Nephron progenitor cell (in vitro differentiated cells): ENCODE measurements at regions not wholly inside any gene's neighbourhood (a gene's known extent, or its start where the extent isn't known, plus 50 kb on each side); places are given as distances from the start of the nearest gene placed in this dataset.
"Not testable (repeated sequence)": the region's sequence is repeated elsewhere in the genome, so short reads cannot be mapped to it uniquely, and the experiment has no call there.

ENCODE experiments used
- DNase-seq: peaks from one replicate; pipeline ENCODE4 v3.0.0; 2021
- H3K27ac Mint-ChIP-seq: 2 replicates; pipeline ENCODE4 v1.8.0; 2021; ENCODE audit warnings: mild to moderate bottlenecking, moderate library complexity, mixed read lengths
- H3K27me3 Mint-ChIP-seq: 2 replicates; pipeline ENCODE4 v1.8.0; 2021; ENCODE audit warnings: mild to moderate bottlenecking, low read depth, mixed read lengths; ENCODE audit not compliant: poor library complexity
- H3K36me3 Mint-ChIP-seq: 2 replicates; pipeline ENCODE4 v1.8.0; 2021; ENCODE audit warnings: low read depth, mixed read lengths
- H3K4me1 Mint-ChIP-seq: 2 replicates; pipeline ENCODE4 v1.8.0; 2021; ENCODE audit warnings: mixed read lengths
- H3K4me3 Mint-ChIP-seq: 2 replicates; pipeline ENCODE4 v1.8.0; 2021; ENCODE audit warnings: mild to moderate bottlenecking, moderate library complexity, mixed read lengths
- H3K9me3 Mint-ChIP-seq: 2 replicates; pipeline ENCODE4 v1.8.0; 2021; ENCODE audit warnings: mild to moderate bottlenecking, moderate library complexity, mixed read lengths
- CTCF ChIP-seq: fragments of 200-600 bp; sonication (generic); IDR thresholded peaks from 2 replicates; pipeline ENCODE4 v1.5.0; 2021; ENCODE audit warnings: antibody characterized with exemption

- Mint-ChIP-seq H3K4me1 (no peaks in the 10 kb centered on the region), H3K36me3 (no peaks in the 10 kb centered on the region), H3K27ac (no peak overlapping the region), H3K27me3 (peaks cover 12% of the 10 kb centered on the region), H3K9me3 (no peaks in the 10 kb centered on the region), H3K4me3 (no peak overlapping the region)
- no peak for DNase-seq
- TF ChIP-seq CTCF: no peak
These were observed 220.5 kb downstream of the TENT5A start for GRCh38 chr6:81531869-81532561.

GRCh38 chr6:81517455-81517854 lies 235.0 kb downstream of the TENT5A start:
- no peak for DNase-seq
- H3K36me3 Mint-ChIP-seq: no peaks in the 10 kb centered on the region
- no peaks in the 10 kb centered on the region for H3K4me1 Mint-ChIP-seq
- H3K27me3 Mint-ChIP-seq: no peaks in the 10 kb centered on the region
- no peak overlapping the region for H3K27ac Mint-ChIP-seq
- no peak overlapping the region for H3K4me3 Mint-ChIP-seq
- H3K9me3 Mint-ChIP-seq: no peaks in the 10 kb centered on the region
- TF ChIP-seq CTCF: no peak

- no peak for TF ChIP-seq CTCF
- no peaks in the 10 kb centered on the region for H3K4me1 Mint-ChIP-seq
- no peak overlapping the region for H3K27ac Mint-ChIP-seq
- H3K36me3 Mint-ChIP-seq: no peaks in the 10 kb centered on the region
- no peaks in the 10 kb centered on the region for H3K9me3 Mint-ChIP-seq
- H3K4me3 Mint-ChIP-seq: no peak overlapping the region
- no peaks in the 10 kb centered on the region for H3K27me3 Mint-ChIP-seq
- no peak for DNase-seq
These were observed 236.7 kb downstream of the TENT5A start for GRCh38 chr6:81515562-81516453.

- H3K36me3 Mint-ChIP-seq, H3K4me3 Mint-ChIP-seq, H3K27ac Mint-ChIP-seq, H3K27me3 Mint-ChIP-seq, H3K9me3 Mint-ChIP-seq, H3K4me1 Mint-ChIP-seq, DNase-seq: not testable (repeated sequence)
These were observed 238.3 kb downstream of the TENT5A start for GRCh38 chr6:81514195-81514594.

GRCh38 chr6:81511423-81511822 lies 241.1 kb downstream of the TENT5A start:
- no peak for DNase-seq
- Mint-ChIP-seq H3K36me3 (no peaks in the 10 kb centered on the region), H3K4me1 (no peaks in the 10 kb centered on the region), H3K9me3 (no peaks in the 10 kb centered on the region), H3K27ac (no peak overlapping the region), H3K4me3 (no peak overlapping the region), H3K27me3 (no peaks in the 10 kb centered on the region)
- TF ChIP-seq CTCF: no peak

- TF ChIP-seq CTCF: no peak
- no peak for DNase-seq
- Mint-ChIP-seq H3K9me3 (peaks cover 7% of the 10 kb centered on the region), H3K36me3 (no peaks in the 10 kb centered on the region), H3K27ac (no peak overlapping the region), H3K4me1 (no peaks in the 10 kb centered on the region), H3K4me3 (no peak overlapping the region), H3K27me3 (no peaks in the 10 kb centered on the region)
These were observed 256.5 kb downstream of the TENT5A start for GRCh38 chr6:81495999-81496398.
